ENCODE measurements at regions not wholly inside any gene's neighbourhood (a gene's known extent, or its start where the extent isn't known, plus 50 kb on each side); places are given as distances from the start of the nearest gene placed in this dataset.

DNA sequence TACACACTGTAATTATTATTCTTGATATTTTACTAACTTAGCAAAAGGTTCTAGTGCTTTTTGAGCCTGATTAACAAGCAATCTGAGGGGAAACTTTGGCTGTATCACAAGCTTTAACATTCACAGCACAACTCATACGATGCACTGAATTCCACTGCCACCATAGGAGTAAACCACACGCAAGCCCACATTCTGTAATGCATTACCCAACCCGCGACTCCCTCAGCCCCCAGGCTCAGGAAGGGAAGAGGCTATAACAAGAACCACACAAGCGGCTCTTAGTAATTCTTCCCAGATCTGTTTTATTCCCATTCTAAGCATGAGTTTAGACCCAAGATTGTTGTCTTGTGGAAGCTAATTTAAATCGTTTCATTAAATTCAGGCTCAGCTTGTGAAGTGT lies 138.5 kb upstream of the TBL1X start:
- no peak overlapping the region for H3K4me3 ChIP-seq
- no peak for TF ChIP-seq POLR2A (IDR thresholded peaks at IDR 0.05)
- TF ChIP-seq, protein P1, sequence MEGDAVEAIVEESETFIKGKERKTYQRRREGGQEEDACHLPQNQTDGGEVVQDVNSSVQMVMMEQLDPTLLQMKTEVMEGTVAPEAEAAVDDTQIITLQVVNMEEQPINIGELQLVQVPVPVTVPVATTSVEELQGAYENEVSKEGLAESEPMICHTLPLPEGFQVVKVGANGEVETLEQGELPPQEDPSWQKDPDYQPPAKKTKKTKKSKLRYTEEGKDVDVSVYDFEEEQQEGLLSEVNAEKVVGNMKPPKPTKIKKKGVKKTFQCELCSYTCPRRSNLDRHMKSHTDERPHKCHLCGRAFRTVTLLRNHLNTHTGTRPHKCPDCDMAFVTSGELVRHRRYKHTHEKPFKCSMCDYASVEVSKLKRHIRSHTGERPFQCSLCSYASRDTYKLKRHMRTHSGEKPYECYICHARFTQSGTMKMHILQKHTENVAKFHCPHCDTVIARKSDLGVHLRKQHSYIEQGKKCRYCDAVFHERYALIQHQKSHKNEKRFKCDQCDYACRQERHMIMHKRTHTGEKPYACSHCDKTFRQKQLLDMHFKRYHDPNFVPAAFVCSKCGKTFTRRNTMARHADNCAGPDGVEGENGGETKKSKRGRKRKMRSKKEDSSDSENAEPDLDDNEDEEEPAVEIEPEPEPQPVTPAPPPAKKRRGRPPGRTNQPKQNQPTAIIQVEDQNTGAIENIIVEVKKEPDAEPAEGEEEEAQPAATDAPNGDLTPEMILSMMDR (IDR thresholded peaks at IDR 0.05), result no peak
- H3K9me3 ChIP-seq (replicated peaks in 1 of 3), result no peaks in the 10 kb centered on the region
- DNase-seq, result no peak
- intact Hi-C loops (cut with DNase I), result no loop called here
- H3K27ac ChIP-seq, result no peak overlapping the region
- H3K4me1 ChIP-seq (replicated peaks in 1 of 2), result no peaks in the 10 kb centered on the region
- peaks cover 7% of the 10 kb centered on the region for H3K27me3 ChIP-seq
- 78 to 94% (median 88%) methylated on average over 6 of the region's 6 CpGs for WGBS, 4 donors
- no peaks in the 10 kb centered on the region for H3K36me3 ChIP-seq (replicated peaks in 1 of 2)

DNA sequence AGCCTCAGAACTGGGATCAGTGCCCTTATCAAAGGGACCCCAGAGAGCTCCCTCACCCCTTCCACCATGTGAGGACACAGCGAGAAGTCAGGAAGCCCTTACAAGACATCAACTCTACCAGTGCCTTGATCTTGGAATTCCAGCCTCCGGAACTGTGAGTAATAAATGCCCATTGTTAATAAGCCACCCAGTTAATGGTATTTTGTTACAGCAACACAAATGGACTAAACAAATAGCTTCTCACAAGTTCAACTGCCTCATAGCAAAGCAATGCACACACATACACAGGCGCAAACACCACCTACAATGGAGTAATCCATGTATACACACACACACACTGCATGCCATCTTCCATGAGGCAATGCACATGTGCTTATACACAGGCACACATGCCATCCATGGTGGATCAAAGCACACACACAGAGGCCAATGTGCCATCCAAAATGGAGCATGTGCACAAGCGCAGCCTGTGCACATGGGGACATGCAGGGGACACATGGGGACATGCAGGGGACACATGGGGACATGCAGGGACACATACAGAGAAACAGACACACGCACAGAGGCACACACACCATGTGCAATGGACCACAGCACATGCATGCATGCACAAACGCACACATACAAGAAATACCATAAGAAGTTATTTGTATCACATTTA lies 137.6 kb upstream of the TBL1X start:
- H3K27me3 ChIP-seq, result peaks cover 12% of the 10 kb centered on the region
- intact Hi-C loops (cut with DNase I), result no loop called here
- DNase-seq, result no peak
- no peak overlapping the region for H3K4me3 ChIP-seq
- H3K4me1 ChIP-seq (replicated peaks in 1 of 2), result no peaks in the 10 kb centered on the region
- no peaks in the 10 kb centered on the region for H3K9me3 ChIP-seq (replicated peaks in 1 of 3)
- no peaks in the 10 kb centered on the region for H3K36me3 ChIP-seq (replicated peaks in 1 of 2)
- H3K27ac ChIP-seq, result no peak overlapping the region
- WGBS, 4 donors, result 88 to 100% (median 94%) methylated on average over 1 to 6 of the region's 6 CpGs
- TF ChIP-seq, protein P1 (IDR thresholded peaks at IDR 0.05), result no peak

DNA sequence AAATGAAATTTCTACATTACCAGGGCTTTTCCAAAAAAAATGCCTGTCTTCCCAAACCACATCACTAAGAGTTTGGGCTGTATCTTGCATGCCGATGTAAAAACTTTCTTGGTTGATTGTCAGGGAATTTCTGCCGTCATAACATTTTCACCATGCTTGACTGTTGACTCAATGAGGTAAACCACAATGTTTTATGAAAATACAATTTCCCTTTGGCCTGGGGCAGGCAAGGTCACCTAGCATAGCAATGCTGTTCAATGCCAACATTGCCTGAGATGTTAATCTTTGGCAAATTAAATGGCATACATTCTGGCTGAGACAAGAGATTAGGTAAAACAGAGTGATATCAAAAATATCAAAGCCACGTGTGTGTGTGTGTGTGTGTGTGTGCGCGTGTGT lies 137.1 kb upstream of the TBL1X start:
- intact Hi-C loops (cut with DNase I), result no loop called here
- Histone ChIP-seq H3K27ac (no peak overlapping the region), H3K36me3 (replicated peaks in 1 of 2) (no peaks in the 10 kb centered on the region), H3K4me1 (replicated peaks in 1 of 2) (no peaks in the 10 kb centered on the region), H3K4me3 (no peak overlapping the region), H3K9me3 (replicated peaks in 1 of 3) (no peaks in the 10 kb centered on the region), H3K27me3 (peaks cover 13% of the 10 kb centered on the region)
- WGBS, 4 donors, result 47 to 65% (median 56%) methylated on average over 5 of the region's 5 CpGs
- DNase-seq, result no peak
- TF ChIP-seq, protein P1 (IDR thresholded peaks at IDR 0.05), result no peak
- TF ChIP-seq POLR2A (IDR thresholded peaks at IDR 0.05), result no peak

DNA sequence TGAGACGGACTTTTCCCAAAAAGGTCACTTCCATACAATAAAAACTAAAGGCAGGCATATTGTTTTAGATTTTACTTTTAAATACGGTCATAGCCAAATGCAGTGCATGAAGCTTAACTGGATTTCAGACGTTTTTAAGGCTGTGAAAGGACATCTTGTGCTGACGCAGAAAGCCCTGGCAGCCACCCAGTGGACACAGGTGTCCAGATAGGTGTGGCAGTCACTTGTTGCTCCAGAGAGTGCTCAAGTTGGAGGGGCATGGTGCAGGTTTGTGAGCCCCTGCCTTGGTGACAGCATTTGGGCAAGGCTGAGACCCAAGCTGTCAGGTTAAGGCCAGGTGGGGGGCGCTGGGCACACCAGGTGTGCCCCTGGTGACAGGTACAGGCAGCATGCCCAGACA lies 135.8 kb upstream of the TBL1X start:
- intact Hi-C loops (cut with DNase I), result no loop called here
- Histone ChIP-seq H3K4me3 (no peak overlapping the region), H3K27me3 (peaks cover 13% of the 10 kb centered on the region), H3K4me1 (replicated peaks in 1 of 2) (no peaks in the 10 kb centered on the region), H3K9me3 (replicated peaks in 1 of 3) (no peaks in the 10 kb centered on the region), H3K36me3 (replicated peaks in 1 of 2) (no peaks in the 10 kb centered on the region), H3K27ac (no peak overlapping the region)
- TF ChIP-seq, protein P1 (IDR thresholded peaks at IDR 0.05), result no peak
- TF ChIP-seq POLR2A (IDR thresholded peaks at IDR 0.05), result no peak
- 72 to 89% (median 78%) methylated on average over 3 to 5 of the region's 5 CpGs for WGBS, 4 donors
- no peak for DNase-seq

Data from adrenal gland (tissue), 9 donors.